ENCODE measurements at regions not wholly inside any gene's neighbourhood (a gene's known extent, or its start where the extent isn't known, plus 50 kb on each side); places are given as distances from the start of the nearest gene placed in this dataset.

DNA sequence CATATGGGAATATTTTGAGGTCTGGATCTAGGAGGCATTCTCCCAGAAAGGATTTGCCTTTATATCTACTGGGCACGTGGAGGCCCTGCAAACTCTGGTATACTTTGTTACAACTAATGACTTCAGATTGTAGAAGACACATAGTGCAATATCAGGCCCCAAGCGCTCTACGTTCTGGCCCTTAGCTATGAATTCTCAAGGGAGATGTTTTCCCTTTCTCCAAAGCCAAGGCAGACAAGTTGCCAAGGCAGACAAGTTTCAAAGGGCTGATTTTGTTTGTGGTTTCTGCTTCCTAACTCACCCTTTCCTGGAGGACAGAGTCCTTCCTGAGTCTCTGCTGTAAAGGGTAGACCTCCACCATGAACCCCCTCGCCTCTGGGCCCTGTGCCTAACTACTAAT is 99.4 kb upstream of the CTTNBP2 start:
- TF ChIP-seq EZH2phosphoT487 (IDR thresholded peaks at IDR 0.05; ENCODE audit: borderline replicate concordance, low read length), result no peak
- TF ChIP-seq, protein P1, sequence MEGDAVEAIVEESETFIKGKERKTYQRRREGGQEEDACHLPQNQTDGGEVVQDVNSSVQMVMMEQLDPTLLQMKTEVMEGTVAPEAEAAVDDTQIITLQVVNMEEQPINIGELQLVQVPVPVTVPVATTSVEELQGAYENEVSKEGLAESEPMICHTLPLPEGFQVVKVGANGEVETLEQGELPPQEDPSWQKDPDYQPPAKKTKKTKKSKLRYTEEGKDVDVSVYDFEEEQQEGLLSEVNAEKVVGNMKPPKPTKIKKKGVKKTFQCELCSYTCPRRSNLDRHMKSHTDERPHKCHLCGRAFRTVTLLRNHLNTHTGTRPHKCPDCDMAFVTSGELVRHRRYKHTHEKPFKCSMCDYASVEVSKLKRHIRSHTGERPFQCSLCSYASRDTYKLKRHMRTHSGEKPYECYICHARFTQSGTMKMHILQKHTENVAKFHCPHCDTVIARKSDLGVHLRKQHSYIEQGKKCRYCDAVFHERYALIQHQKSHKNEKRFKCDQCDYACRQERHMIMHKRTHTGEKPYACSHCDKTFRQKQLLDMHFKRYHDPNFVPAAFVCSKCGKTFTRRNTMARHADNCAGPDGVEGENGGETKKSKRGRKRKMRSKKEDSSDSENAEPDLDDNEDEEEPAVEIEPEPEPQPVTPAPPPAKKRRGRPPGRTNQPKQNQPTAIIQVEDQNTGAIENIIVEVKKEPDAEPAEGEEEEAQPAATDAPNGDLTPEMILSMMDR (IDR thresholded peaks at IDR 0.05; ENCODE audit: low read depth, low read length, poor library complexity, severe bottlenecking), result no peak
